ENCODE measurements at regions not wholly inside any gene's neighbourhood (a gene's known extent, or its start where the extent isn't known, plus 50 kb on each side); places are given as distances from the start of the nearest gene placed in this dataset.

DNA sequence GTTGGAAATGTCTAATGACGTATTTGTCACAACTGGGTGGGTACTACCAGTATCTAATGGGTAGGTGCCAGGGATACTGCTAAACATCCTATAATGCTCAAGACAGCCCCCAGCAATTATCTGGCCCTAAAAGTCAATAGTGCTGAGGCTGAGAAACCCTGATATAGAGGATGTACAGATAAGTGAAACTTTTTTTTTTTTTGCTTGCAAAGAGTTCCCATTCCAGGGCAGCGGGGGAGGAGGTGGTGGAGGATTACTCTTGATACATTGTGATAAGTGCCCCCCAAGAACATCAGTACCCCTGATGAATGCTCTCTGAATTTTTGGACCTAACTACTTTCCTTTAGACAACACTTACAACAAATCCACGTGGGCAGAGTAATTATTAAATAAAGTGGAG, 329.7 kb upstream of the SPRED2 start:
- H3K27ac ChIP-seq (ENCODE audit: extremely low read length, insufficient read depth, low read length), result no peak overlapping the region
- no peaks in the 10 kb centered on the region for H3K27me3 ChIP-seq (ENCODE audit: control insufficient read depth in 1 of 2, insufficient read depth in 2 of 2, low read length in 2 of 2)
- H3K4me2 ChIP-seq (ENCODE audit: low read depth, low read length), result no peak overlapping the region
- H3K36me3 ChIP-seq (replicated peaks in 1 of 2; ENCODE audit: control insufficient read depth in 1 of 2, insufficient read depth in 2 of 2, low read length in 2 of 2), result no peaks in the 10 kb centered on the region
- intact Hi-C loops (cut with micrococcal nuclease; ENCODE audit: unreplicated experiment), result no loop called here
- no peak for FAIRE-seq
- BruUV-seq (replicated peaks), result no TSS peak
- 0 out of 2 replicates have a peak, but pooled peaks cover under 1% of the 10 kb centered on the region for H3K9me3 ChIP-seq (ENCODE audit: low read length)
- H4K20me1 ChIP-seq (ENCODE audit: insufficient read depth, low read length), result no peaks in the 10 kb centered on the region
- no peak overlapping the region for H3K9ac ChIP-seq (ENCODE audit: insufficient read depth, low read depth, low read length)
- no peak overlapping the region for H3K4me3 ChIP-seq (replicated peaks in 1 of 3; ENCODE audit: insufficient read depth in 1 of 3, low read depth in 2 of 3, low read length in 3 of 3)
- in situ Hi-C loops (cut with HindIII; ENCODE audit: extremely low pct_ligation_motif_present, low pct_unique_long_range_greater_than_20kb), result no loop called here
- ATAC-seq, result no peak
- ChIA-PET POLR2A (no interaction called here), CTCF (ENCODE audit: low intra/inter-chr PET ratio, low total read pairs) (no interaction called here)
- WGBS (ENCODE audit: low lambda C conversion rate), result 24% methylated on average over 3 of the region's 3 CpGs
- TF ChIP-seq PRMT3 (CRISPR knock-in tag; IDR thresholded peaks at IDR 0.05; ENCODE audit: borderline replicate concordance, low read depth) (no peak), ZSCAN9 (CRISPR knock-in tag; IDR thresholded peaks at IDR 0.05; ENCODE audit: borderline replicate concordance) (no peak), CEBPG (CRISPR knock-in tag; IDR thresholded peaks at IDR 0.05) (no peak), XRCC5 (optimal IDR thresholded peaks at IDR 0.05; ENCODE audit: low read length) (no peak), NCOA1 (CRISPR knock-in tag; IDR thresholded peaks at IDR 0.05) (no peak), ZNF260 (CRISPR knock-in tag; IDR thresholded peaks at IDR 0.05; ENCODE audit: borderline replicate concordance, low read depth) (no peak)
- TF ChIP-seq, protein P1, sequence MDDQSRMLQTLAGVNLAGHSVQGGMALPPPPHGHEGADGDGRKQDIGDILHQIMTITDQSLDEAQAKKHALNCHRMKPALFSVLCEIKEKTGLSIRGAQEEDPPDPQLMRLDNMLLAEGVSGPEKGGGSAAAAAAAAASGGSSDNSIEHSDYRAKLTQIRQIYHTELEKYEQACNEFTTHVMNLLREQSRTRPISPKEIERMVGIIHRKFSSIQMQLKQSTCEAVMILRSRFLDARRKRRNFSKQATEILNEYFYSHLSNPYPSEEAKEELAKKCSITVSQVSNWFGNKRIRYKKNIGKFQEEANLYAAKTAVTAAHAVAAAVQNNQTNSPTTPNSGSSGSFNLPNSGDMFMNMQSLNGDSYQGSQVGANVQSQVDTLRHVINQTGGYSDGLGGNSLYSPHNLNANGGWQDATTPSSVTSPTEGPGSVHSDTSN (CRISPR knock-in tag; IDR thresholded peaks at IDR 0.05; ENCODE audit: borderline replicate concordance), result no peak
- TF ChIP-seq, protein P2, sequence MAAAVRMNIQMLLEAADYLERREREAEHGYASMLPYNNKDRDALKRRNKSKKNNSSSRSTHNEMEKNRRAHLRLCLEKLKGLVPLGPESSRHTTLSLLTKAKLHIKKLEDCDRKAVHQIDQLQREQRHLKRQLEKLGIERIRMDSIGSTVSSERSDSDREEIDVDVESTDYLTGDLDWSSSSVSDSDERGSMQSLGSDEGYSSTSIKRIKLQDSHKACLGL (CRISPR knock-in tag; IDR thresholded peaks at IDR 0.05), result no peak
- TF ChIP-seq, protein P3, sequence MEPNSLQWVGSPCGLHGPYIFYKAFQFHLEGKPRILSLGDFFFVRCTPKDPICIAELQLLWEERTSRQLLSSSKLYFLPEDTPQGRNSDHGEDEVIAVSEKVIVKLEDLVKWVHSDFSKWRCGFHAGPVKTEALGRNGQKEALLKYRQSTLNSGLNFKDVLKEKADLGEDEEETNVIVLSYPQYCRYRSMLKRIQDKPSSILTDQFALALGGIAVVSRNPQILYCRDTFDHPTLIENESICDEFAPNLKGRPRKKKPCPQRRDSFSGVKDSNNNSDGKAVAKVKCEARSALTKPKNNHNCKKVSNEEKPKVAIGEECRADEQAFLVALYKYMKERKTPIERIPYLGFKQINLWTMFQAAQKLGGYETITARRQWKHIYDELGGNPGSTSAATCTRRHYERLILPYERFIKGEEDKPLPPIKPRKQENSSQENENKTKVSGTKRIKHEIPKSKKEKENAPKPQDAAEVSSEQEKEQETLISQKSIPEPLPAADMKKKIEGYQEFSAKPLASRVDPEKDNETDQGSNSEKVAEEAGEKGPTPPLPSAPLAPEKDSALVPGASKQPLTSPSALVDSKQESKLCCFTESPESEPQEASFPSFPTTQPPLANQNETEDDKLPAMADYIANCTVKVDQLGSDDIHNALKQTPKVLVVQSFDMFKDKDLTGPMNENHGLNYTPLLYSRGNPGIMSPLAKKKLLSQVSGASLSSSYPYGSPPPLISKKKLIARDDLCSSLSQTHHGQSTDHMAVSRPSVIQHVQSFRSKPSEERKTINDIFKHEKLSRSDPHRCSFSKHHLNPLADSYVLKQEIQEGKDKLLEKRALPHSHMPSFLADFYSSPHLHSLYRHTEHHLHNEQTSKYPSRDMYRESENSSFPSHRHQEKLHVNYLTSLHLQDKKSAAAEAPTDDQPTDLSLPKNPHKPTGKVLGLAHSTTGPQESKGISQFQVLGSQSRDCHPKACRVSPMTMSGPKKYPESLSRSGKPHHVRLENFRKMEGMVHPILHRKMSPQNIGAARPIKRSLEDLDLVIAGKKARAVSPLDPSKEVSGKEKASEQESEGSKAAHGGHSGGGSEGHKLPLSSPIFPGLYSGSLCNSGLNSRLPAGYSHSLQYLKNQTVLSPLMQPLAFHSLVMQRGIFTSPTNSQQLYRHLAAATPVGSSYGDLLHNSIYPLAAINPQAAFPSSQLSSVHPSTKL (CRISPR knock-in tag; IDR thresholded peaks at IDR 0.05), result no peak
- TF ChIP-seq, protein P4, sequence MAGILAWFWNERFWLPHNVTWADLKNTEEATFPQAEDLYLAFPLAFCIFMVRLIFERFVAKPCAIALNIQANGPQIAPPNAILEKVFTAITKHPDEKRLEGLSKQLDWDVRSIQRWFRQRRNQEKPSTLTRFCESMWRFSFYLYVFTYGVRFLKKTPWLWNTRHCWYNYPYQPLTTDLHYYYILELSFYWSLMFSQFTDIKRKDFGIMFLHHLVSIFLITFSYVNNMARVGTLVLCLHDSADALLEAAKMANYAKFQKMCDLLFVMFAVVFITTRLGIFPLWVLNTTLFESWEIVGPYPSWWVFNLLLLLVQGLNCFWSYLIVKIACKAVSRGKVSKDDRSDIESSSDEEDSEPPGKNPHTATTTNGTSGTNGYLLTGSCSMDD (CRISPR knock-in tag; IDR thresholded peaks at IDR 0.05), result no peak
- H3K79me2 ChIP-seq (ENCODE audit: insufficient read depth, low read length), result no peaks in the 10 kb centered on the region
- no peaks in the 10 kb centered on the region for H3K4me1 ChIP-seq (ENCODE audit: insufficient read depth, low read length)
- no peak for DNase-seq (ENCODE audit: low spot score)
- H2AFZ ChIP-seq (ENCODE audit: low read length), result no peak overlapping the region
